Uterus (tissue), 3 donors: ENCODE measurements at regions not wholly inside any gene's neighbourhood (a gene's known extent, or its start where the extent isn't known, plus 50 kb on each side); places are given as distances from the start of the nearest gene placed in this dataset.

Experiments
- DNase-seq, 2 donors: peaks; one replicate each; pipeline ENCODE4 v3.0.0-alpha.2; 2019 to 2020
- H3K27ac ChIP-seq, 2 donors: fragments of 200-600 bp; sonication (generic); 1 replicate in 1 of 2; 2 replicates in 1 of 2; pipeline ENCODE4 v1.5.1; 2016 to 2018
- H3K27me3 ChIP-seq, 2 donors: fragments of 200-600 bp; sonication (generic); one replicate each; pipeline ENCODE4 v1.5.1; 2018 to 2019; ENCODE audit warnings: control low read depth in 1 of 2
- H3K36me3 ChIP-seq, 2 donors: fragments of 200-600 bp; sonication (generic); one replicate each; pipeline ENCODE4 v1.5.1; 2019; ENCODE audit warnings: control low read depth in 1 of 2
- H3K4me1 ChIP-seq, 2 donors: fragments of 200-600 bp; sonication (generic); one replicate each; pipeline ENCODE4 v1.5.1; 2018 to 2019; ENCODE audit warnings: control low read depth in 1 of 2
- H3K4me3 ChIP-seq, 2 donors: fragments of 200-600 bp; sonication (generic); 1 replicate in 1 of 2; 2 replicates in 1 of 2; pipeline ENCODE4 v1.5.1; 2018 to 2019; ENCODE audit warnings: mild to moderate bottlenecking in 1 of 2
- H3K9me3 ChIP-seq, 2 donors: fragments of 200-600 bp; sonication (generic); one replicate each; pipeline ENCODE4 v1.5.1; 2019; ENCODE audit warnings: control low read depth in 1 of 2
- POLR2A ChIP-seq, 2 donors: fragments of 450-650 bp; IDR thresholded peaks; one replicate each; pipeline ENCODE4 v1.6.1; 2016; ENCODE audit warnings: antibody characterized with exemption in 2 of 2, mild to moderate bottlenecking in 1 of 2, moderate library complexity in 1 of 2
- intact Hi-C: fragments of 100-400 bp; cut with DNase I; formaldehyde crosslinking; loops from one replicate; pipeline ENCODE4 v1.15.1; 2023; ENCODE audit warnings: low total_unique reads
- TF ChIP-seq, protein P1 (sequence below), 4 experiments: fragments of 200-600 bp in 2 of 4; fragments of 450-650 bp in 2 of 4; sonication (generic) in 2 of 4; IDR thresholded peaks; one replicate each; pipeline ENCODE4 v1.5.1; 2016 to 2019; ENCODE audit warnings: antibody characterized with exemption in 4 of 4, mild to moderate bottlenecking in 2 of 4, moderate library complexity in 1 of 4
- donor health status: DM: yes; HTN: yes; CAD: no.

DNA sequence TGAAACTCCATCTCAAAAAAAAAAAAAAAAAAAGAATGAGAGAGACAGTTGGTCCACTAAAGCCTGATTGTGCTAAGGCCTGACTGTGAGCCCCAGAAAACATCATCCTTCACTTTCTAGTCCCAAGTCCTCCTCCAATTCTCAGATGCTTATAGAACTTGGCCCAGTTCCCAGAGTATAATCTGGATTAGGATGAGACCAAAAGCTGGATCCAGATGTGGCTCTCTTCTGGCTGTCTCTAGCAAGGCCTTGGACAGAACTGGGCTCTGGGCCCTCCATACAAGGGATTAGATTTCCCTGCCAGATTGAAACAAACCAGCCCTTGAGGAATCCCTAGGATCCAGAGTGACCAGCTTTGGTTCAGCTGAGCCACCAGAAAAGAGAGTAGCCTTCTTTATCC, 98.4 kb upstream of the ZNF366 start:
- H3K27ac ChIP-seq, result no peak overlapping the region
- H3K4me1 ChIP-seq, result peaks cover 0 to 4% of the 10 kb centered on the region in 2 donors
- DNase-seq, result no peak
- H3K27me3 ChIP-seq, result no peaks in the 10 kb centered on the region
- no peak overlapping the region for H3K4me3 ChIP-seq
- H3K9me3 ChIP-seq, result no peaks in the 10 kb centered on the region
- H3K36me3 ChIP-seq, result no peaks in the 10 kb centered on the region
- no peak for TF ChIP-seq POLR2A (IDR thresholded peaks at IDR 0.05)
- TF ChIP-seq, protein P1, sequence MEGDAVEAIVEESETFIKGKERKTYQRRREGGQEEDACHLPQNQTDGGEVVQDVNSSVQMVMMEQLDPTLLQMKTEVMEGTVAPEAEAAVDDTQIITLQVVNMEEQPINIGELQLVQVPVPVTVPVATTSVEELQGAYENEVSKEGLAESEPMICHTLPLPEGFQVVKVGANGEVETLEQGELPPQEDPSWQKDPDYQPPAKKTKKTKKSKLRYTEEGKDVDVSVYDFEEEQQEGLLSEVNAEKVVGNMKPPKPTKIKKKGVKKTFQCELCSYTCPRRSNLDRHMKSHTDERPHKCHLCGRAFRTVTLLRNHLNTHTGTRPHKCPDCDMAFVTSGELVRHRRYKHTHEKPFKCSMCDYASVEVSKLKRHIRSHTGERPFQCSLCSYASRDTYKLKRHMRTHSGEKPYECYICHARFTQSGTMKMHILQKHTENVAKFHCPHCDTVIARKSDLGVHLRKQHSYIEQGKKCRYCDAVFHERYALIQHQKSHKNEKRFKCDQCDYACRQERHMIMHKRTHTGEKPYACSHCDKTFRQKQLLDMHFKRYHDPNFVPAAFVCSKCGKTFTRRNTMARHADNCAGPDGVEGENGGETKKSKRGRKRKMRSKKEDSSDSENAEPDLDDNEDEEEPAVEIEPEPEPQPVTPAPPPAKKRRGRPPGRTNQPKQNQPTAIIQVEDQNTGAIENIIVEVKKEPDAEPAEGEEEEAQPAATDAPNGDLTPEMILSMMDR (IDR thresholded peaks at IDR 0.05), result no peak
- intact Hi-C loops, result no loop called here

DNA sequence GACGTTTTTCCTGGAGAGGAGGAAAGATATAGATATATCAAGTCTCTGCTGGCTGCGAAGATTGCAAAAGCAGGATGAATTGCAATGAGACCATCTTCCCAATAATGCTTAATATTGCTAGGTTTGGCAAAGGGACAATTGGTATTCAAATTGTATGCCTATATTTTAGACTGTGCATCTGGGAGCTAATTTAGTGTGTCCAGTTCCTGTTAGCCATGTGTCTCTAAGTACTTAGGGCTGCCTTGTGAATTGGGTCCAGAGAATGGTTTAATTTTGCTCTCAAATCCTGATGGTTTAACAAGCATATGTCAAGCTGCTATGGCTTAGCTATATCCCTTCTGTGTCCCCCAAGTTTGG, 97.6 kb upstream of the ZNF366 start:
- Histone ChIP-seq H3K4me1 (peaks cover 0 to 4% of the 10 kb centered on the region in 2 donors), H3K27ac (no peak overlapping the region), H3K27me3 (no peaks in the 10 kb centered on the region), H3K9me3 (no peaks in the 10 kb centered on the region), H3K4me3 (no peak overlapping the region), H3K36me3 (no peaks in the 10 kb centered on the region)
- TF ChIP-seq POLR2A (IDR thresholded peaks at IDR 0.05), result no peak
- TF ChIP-seq, protein P1 (IDR thresholded peaks at IDR 0.05), result no peak
- DNase-seq, result no peak
- intact Hi-C loops, result no loop called here

DNA sequence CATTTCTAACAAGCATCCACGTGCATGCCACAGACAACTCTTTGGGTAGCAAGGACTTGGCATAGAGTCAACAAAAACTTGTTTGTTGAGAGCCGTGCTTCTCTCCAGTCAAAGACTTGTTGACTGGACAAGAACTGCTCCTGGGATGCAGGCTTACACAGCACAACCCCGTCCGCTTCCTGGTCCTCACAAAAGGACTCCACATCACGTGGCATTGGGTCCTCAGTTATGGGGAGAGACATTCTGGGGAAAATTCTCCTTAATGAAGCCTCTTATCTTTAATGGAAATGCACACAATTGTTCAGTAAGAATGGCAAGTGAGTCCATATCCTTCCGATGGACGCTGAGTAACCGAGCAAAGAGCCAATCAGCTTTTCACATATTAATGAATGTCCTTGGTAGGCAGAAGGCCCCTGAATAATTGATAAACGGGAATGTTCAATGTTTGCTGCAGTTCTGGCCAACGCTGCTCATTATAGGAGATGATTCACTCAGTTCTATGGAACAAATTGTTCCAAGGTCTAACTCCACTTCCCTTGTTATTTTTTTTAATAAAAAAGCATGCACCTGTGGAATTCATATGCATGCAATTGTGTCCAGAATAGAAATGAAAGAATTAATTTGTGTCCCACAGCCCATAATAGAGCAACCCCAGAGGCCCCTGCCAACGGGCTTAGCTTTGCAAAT, 97.0 kb upstream of the ZNF366 start:
- no peak overlapping the region for H3K27ac ChIP-seq
- TF ChIP-seq POLR2A (IDR thresholded peaks at IDR 0.05), result no peak
- TF ChIP-seq, protein P1 (IDR thresholded peaks at IDR 0.05), result no peak

DNA sequence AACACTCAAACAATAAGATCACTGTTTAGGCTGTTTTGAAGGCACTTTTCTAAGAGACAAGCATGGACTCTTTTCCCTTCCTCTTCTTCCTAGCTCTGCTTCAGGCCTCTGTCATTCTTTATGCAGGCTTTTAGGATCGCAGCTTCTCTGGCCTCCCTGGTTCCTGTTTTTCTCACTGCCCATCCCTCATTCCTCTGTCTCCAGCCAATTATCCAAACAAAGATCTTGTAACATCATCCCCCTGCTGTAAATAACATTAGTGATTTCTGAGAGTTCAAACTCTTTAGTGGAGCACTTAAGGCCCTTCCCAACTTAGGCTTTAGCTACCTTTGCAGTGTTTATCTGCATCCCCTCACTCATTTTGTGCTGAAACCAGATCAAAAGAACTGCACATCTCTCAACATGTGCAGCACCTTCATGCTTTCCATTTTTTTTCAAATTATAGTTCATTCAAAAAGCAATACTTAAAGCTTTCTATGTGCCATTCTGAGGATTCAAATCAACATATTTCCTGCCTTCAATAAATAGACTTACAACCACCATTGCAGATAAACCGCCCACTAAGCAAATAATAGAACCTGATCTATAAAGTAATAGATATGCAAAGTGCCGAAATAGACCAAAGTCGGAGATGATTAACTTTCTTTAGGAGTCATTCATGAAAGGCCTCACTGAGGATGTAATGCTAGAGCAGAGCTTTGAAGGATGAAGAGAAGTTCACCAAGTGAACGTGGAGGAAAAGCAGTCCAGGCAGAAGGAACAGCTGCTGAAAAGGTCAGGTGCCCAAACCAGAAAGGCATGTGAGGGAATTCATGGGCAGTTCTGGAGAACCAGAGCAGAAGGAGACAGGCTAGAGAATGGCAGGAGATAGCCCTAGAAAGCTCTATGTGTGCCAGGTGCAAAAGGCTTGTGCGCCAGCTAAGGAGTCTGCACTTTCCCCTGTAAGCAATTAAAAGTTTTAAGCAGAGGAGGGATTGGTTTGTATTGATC, 95.8 kb upstream of the ZNF366 start:
- Histone ChIP-seq H3K4me1 (peaks cover 0 to 4% of the 10 kb centered on the region in 2 donors), H3K36me3 (no peaks in the 10 kb centered on the region), H3K27me3 (no peaks in the 10 kb centered on the region), H3K9me3 (no peaks in the 10 kb centered on the region), H3K27ac (no peak overlapping the region), H3K4me3 (no peak overlapping the region)
- intact Hi-C loops, result no loop called here
- TF ChIP-seq, protein P1 (IDR thresholded peaks at IDR 0.05), result no peak
- TF ChIP-seq POLR2A (IDR thresholded peaks at IDR 0.05), result no peak
- no peak for DNase-seq

More for the DNA sequence above, 97.0 kb upstream of the ZNF366 start:
- no peak for DNase-seq
- H3K4me3 ChIP-seq, result no peak overlapping the region
- peaks cover 0 to 4% of the 10 kb centered on the region in 2 donors for H3K4me1 ChIP-seq
- intact Hi-C loops, result no loop called here
- H3K9me3 ChIP-seq, result no peaks in the 10 kb centered on the region
- no peaks in the 10 kb centered on the region for H3K36me3 ChIP-seq
- no peaks in the 10 kb centered on the region for H3K27me3 ChIP-seq

DNA sequence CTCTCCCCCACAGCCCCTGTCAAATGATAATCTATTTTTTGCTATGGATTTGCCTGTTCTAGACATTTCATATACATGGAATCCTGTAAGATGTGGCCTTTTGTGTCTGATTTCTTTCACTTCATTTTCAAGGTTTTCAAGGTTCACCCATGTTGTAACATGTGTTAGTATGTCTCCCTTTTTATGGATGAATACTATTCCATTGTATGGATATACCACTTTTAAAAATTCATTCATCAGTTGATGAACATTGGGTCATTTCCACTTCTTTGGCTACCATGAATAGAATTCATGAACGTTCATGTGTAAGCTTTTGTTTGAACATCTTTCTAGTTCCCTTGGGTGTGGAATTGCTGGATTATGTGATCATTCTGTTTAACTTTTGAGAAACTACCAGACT, 94.7 kb upstream of the ZNF366 start:
- intact Hi-C loops, result no loop called here
- H3K27ac ChIP-seq, result no peak overlapping the region
- DNase-seq, result no peak
- TF ChIP-seq, protein P1 (IDR thresholded peaks at IDR 0.05), result no peak
- no peak for TF ChIP-seq POLR2A (IDR thresholded peaks at IDR 0.05)
- H3K9me3 ChIP-seq, result no peaks in the 10 kb centered on the region
- no peak overlapping the region for H3K4me3 ChIP-seq
- no peaks in the 10 kb centered on the region for H3K36me3 ChIP-seq
- peaks cover 4% of the 10 kb centered on the region in 2 donors for H3K4me1 ChIP-seq
- H3K27me3 ChIP-seq, result no peaks in the 10 kb centered on the region
